ENCODE measurements at regions not wholly inside any gene's neighbourhood (a gene's known extent, or its start where the extent isn't known, plus 50 kb on each side); places are given as distances from the start of the nearest gene placed in this dataset.

- TF ChIP-seq TBX2 (CRISPR knock-in tag; IDR thresholded peaks at IDR 0.05; ENCODE audit: borderline replicate concordance) (no peak), ZNF670 (CRISPR knock-in tag; IDR thresholded peaks at IDR 0.05; ENCODE audit: borderline replicate concordance) (no peak), ZNF709 (CRISPR knock-in tag; IDR thresholded peaks at IDR 0.05) (no peak), HNRNPUL1 (IDR thresholded peaks at IDR 0.05; ENCODE audit: low read depth, low read length) (no peak), CEBPB (IDR thresholded peaks at IDR 0.05; ENCODE audit: borderline replicate concordance, low read depth, low read length) (no peak), ZNF644 (CRISPR knock-in tag; IDR thresholded peaks at IDR 0.05; ENCODE audit: low read depth) (no peak), FOXK2 (IDR thresholded peaks at IDR 0.05) (no peak), STAG1 (CRISPR knock-in tag; IDR thresholded peaks at IDR 0.05) (no peak), ELF4 (CRISPR knock-in tag; IDR thresholded peaks at IDR 0.05; ENCODE audit: borderline replicate concordance) (no peak), KLF9 (CRISPR knock-in tag; IDR thresholded peaks at IDR 0.05; ENCODE audit: low read depth) (no peak), TRAFD1 (CRISPR knock-in tag; IDR thresholded peaks at IDR 0.05; ENCODE audit: borderline replicate concordance) (no peak), HDAC2 (CRISPR knock-in tag; IDR thresholded peaks at IDR 0.05) (no peak), KDM6A (CRISPR knock-in tag; IDR thresholded peaks at IDR 0.05; ENCODE audit: low read depth) (no peak)
- Histone ChIP-seq H3K27ac (ENCODE audit: extremely low read length, insufficient read depth, low read length) (no peak overlapping the region), H3K9me3 (ENCODE audit: low read length) (peaks cover 15% of the 10 kb centered on the region; the same call in 1 of the 2 replicates), H3K79me2 (ENCODE audit: insufficient read depth, low read length) (no peaks in the 10 kb centered on the region), H3K27me3 (ENCODE audit: control insufficient read depth in 1 of 2, insufficient read depth in 2 of 2, low read length in 2 of 2) (no peaks in the 10 kb centered on the region; a peak in 1 of 5 replicates), H3K4me2 (ENCODE audit: low read depth, low read length) (no peak overlapping the region), H3K9ac (ENCODE audit: insufficient read depth, low read depth, low read length) (no peak overlapping the region), H3K4me1 (ENCODE audit: insufficient read depth, low read length) (no peaks in the 10 kb centered on the region), H3K36me3 (replicated peaks in 1 of 2; ENCODE audit: control insufficient read depth in 1 of 2, insufficient read depth in 2 of 2, low read length in 2 of 2) (no peaks in the 10 kb centered on the region), H2AFZ (ENCODE audit: low read length) (no peak overlapping the region), H3K4me3 (replicated peaks in 1 of 3; ENCODE audit: insufficient read depth in 1 of 3, low read depth in 2 of 3, low read length in 3 of 3) (no peak overlapping the region), H4K20me1 (ENCODE audit: insufficient read depth, low read length) (no peaks in the 10 kb centered on the region)
- DNase-seq (ENCODE audit: low spot score) (no peak), FAIRE-seq (no peak), ATAC-seq (no peak)
- in situ Hi-C loops (cut with HindIII; ENCODE audit: extremely low pct_ligation_motif_present, low pct_unique_long_range_greater_than_20kb) = no loop called here
- WGBS (ENCODE audit: low lambda C conversion rate) = 19% methylated on average over 6 of the region's 8 CpGs
- intact Hi-C loops (cut with micrococcal nuclease; ENCODE audit: unreplicated experiment) = no loop called here
- ChIA-PET CTCF (ENCODE audit: low intra/inter-chr PET ratio, low total read pairs) (no interaction called here), POLR2A (no interaction called here)
- BruUV-seq (replicated peaks) = no TSS peak
Observed at GRCh38 chr10:128921389-128922022, 545.5 kb upstream of the MGMT start.

All from HepG2 (cell line).